ENCODE measurements at regions not wholly inside any gene's neighbourhood (a gene's known extent, or its start where the extent isn't known, plus 50 kb on each side); places are given as distances from the start of the nearest gene placed in this dataset.

- in situ Hi-C loops (cut with HindIII; ENCODE audit: low pct_unique_long_range_greater_than_20kb, low sequenced_read_pairs): no loop called here
- no peak for DNase-seq (ENCODE audit: low read depth)
Observed at GRCh38 chr7:38002689-38003088, 82.2 kb downstream of the EPDR1 start.

GRCh38 chr7:38006559-38006958 is 86.1 kb downstream of the EPDR1 start:
- in situ Hi-C loops (cut with HindIII; ENCODE audit: low pct_unique_long_range_greater_than_20kb, low sequenced_read_pairs): no loop called here
- no peak for DNase-seq (ENCODE audit: low read depth)

GRCh38 chr7:38007096-38007495 is 86.7 kb downstream of the EPDR1 start:
- in situ Hi-C loops (cut with HindIII; ENCODE audit: low pct_unique_long_range_greater_than_20kb, low sequenced_read_pairs): no loop called here
- DNase-seq (ENCODE audit: low read depth): no peak

GRCh38 chr7:38013246-38013645 is 92.8 kb downstream of the EPDR1 start:
- in situ Hi-C loops (cut with HindIII; ENCODE audit: low pct_unique_long_range_greater_than_20kb, low sequenced_read_pairs): no loop called here
- no peak for DNase-seq (ENCODE audit: low read depth)

- in situ Hi-C loops (cut with HindIII; ENCODE audit: low pct_unique_long_range_greater_than_20kb, low sequenced_read_pairs): no loop called here
- DNase-seq (ENCODE audit: low read depth): no peak
Observed at GRCh38 chr7:38016567-38016966, 96.1 kb downstream of the EPDR1 start.

GRCh38 chr7:38017320-38017719 is 96.9 kb downstream of the EPDR1 start:
- in situ Hi-C loops (cut with HindIII; ENCODE audit: low pct_unique_long_range_greater_than_20kb, low sequenced_read_pairs): no loop called here
- no peak for DNase-seq (ENCODE audit: low read depth)

GRCh38 chr7:38020121-38020785 is 99.8 kb downstream of the EPDR1 start:
- in situ Hi-C loops (cut with HindIII; ENCODE audit: low pct_unique_long_range_greater_than_20kb, low sequenced_read_pairs): no loop called here
- no peak for DNase-seq (ENCODE audit: low read depth)

GRCh38 chr7:38021892-38022291 is 101.5 kb downstream of the EPDR1 start:
- no peak for DNase-seq (ENCODE audit: low read depth)
- in situ Hi-C loops (cut with HindIII; ENCODE audit: low pct_unique_long_range_greater_than_20kb, low sequenced_read_pairs): no loop called here

- no peak for DNase-seq (ENCODE audit: low read depth)
- in situ Hi-C loops (cut with HindIII; ENCODE audit: low pct_unique_long_range_greater_than_20kb, low sequenced_read_pairs): no loop called here
Observed at GRCh38 chr7:38025815-38026214, 105.4 kb downstream of the EPDR1 start.

GRCh38 chr7:38027884-38028455 is 107.5 kb downstream of the EPDR1 start:
- DNase-seq (ENCODE audit: low read depth): no peak
- in situ Hi-C loops (cut with HindIII; ENCODE audit: low pct_unique_long_range_greater_than_20kb, low sequenced_read_pairs): no loop called here

- DNase-seq (ENCODE audit: low read depth): no peak
- in situ Hi-C loops (cut with HindIII; ENCODE audit: low pct_unique_long_range_greater_than_20kb, low sequenced_read_pairs): no loop called here
Observed at GRCh38 chr7:38034062-38034908, 113.8 kb downstream of the EPDR1 start.

GRCh38 chr7:38040831-38041230 is 120.4 kb downstream of the EPDR1 start:
- no peak for DNase-seq (ENCODE audit: low read depth)

GRCh38 chr7:38049679-38050078 is 128.4 kb upstream of the STARD3NL start:
- no peak for DNase-seq (ENCODE audit: low read depth)
- in situ Hi-C loops (cut with HindIII; ENCODE audit: low pct_unique_long_range_greater_than_20kb, low sequenced_read_pairs): no loop called here

More at GRCh38 chr7:38040831-38041230, 120.4 kb downstream of the EPDR1 start:
- in situ Hi-C loops (cut with HindIII; ENCODE audit: low pct_unique_long_range_greater_than_20kb, low sequenced_read_pairs): no loop called here

GRCh38 chr7:38051311-38051710 is 126.7 kb upstream of the STARD3NL start:
- no peak for DNase-seq (ENCODE audit: low read depth)
- in situ Hi-C loops (cut with HindIII; ENCODE audit: low pct_unique_long_range_greater_than_20kb, low sequenced_read_pairs): no loop called here

- DNase-seq (ENCODE audit: low read depth): no peak
- in situ Hi-C loops (cut with HindIII; ENCODE audit: low pct_unique_long_range_greater_than_20kb, low sequenced_read_pairs): no loop called here
Observed at GRCh38 chr7:38051786-38052185, 126.3 kb upstream of the STARD3NL start.

GRCh38 chr7:38052786-38053185 is 125.3 kb upstream of the STARD3NL start:
- no peak for DNase-seq (ENCODE audit: low read depth)
- in situ Hi-C loops (cut with HindIII; ENCODE audit: low pct_unique_long_range_greater_than_20kb, low sequenced_read_pairs): no loop called here

GRCh38 chr7:38054199-38054598 is 123.8 kb upstream of the STARD3NL start:
- DNase-seq (ENCODE audit: low read depth): no peak
- in situ Hi-C loops (cut with HindIII; ENCODE audit: low pct_unique_long_range_greater_than_20kb, low sequenced_read_pairs): no loop called here

GRCh38 chr7:38057829-38058228 is 120.2 kb upstream of the STARD3NL start:
- DNase-seq (ENCODE audit: low read depth): no peak
- in situ Hi-C loops (cut with HindIII; ENCODE audit: low pct_unique_long_range_greater_than_20kb, low sequenced_read_pairs): no loop called here

- DNase-seq (ENCODE audit: low read depth): no peak
- in situ Hi-C loops (cut with HindIII; ENCODE audit: low pct_unique_long_range_greater_than_20kb, low sequenced_read_pairs): no loop called here
Observed at GRCh38 chr7:38060116-38060515, 117.9 kb upstream of the STARD3NL start.

Data from Caki2 (cell line).